SU-DHL-6 (cell line): ENCODE measurements at regions not wholly inside any gene's neighbourhood (a gene's known extent, or its start where the extent isn't known, plus 50 kb on each side); places are given as distances from the start of the nearest gene placed in this dataset.

Source experiments
- H2AFZ ChIP-seq: fragments of 200-600 bp; sonication (generic); 2 replicates; pipeline ENCODE4 v1.6.1; 2014; ENCODE audit warnings: low read depth, mild to moderate bottlenecking, moderate library complexity, mixed read lengths, antibody characterized with exemption, low read length; ENCODE audit not compliant: severe bottlenecking
- H3F3A ChIP-seq: fragments of 200-600 bp; shearing (Covaris generic); 2 replicates; pipeline ENCODE4 v1.6.0; 2016; ENCODE audit warnings: antibody characterized with exemption, mild to moderate bottlenecking; ENCODE audit not compliant: insufficient read depth
- H3K27ac ChIP-seq: fragments of 200-600 bp; sonication (generic); 2 replicates; pipeline ENCODE4 v1.5.1; 2016; ENCODE audit warnings: low read depth, mild to moderate bottlenecking, low read length, moderate library complexity, mixed read lengths
- H3K27me3 ChIP-seq: fragments of 200-600 bp; sonication (generic), shearing (Covaris generic); 2 replicates; pipeline ENCODE4 v1.6.0; 2014; ENCODE audit warnings: mild to moderate bottlenecking, low read length
- H3K36me3 ChIP-seq: fragments of 200-600 bp; sonication (generic); 2 replicates; pipeline ENCODE4 v1.6.1; 2014; ENCODE audit warnings: mild to moderate bottlenecking, low read length, mixed read lengths
- H3K4me2 ChIP-seq: fragments of 300-600, 200-600 bp; shearing (Covaris generic), sonication (generic); 2 replicates; pipeline ENCODE4 v1.6.0; 2014; ENCODE audit warnings: low read length, low read depth, mild to moderate bottlenecking; ENCODE audit not compliant: poor library complexity, severe bottlenecking
- H3K4me3 ChIP-seq: fragments of 200-600 bp; sonication (generic); 2 replicates; pipeline ENCODE4 v1.5.1; 2014; ENCODE audit warnings: antibody characterized with exemption, low read length, mild to moderate bottlenecking, mixed read lengths; ENCODE audit not compliant: insufficient read depth, poor library complexity, severe bottlenecking
- H3K79me2 ChIP-seq: fragments of 200-600 bp; sonication (generic); 2 replicates; pipeline ENCODE4 v1.6.1; 2014; ENCODE audit warnings: mild to moderate bottlenecking, low read length, moderate library complexity; ENCODE audit not compliant: insufficient read depth
- H3K9ac ChIP-seq: fragments of 200-600 bp; sonication (generic); 2 replicates; pipeline ENCODE4 v1.7.0; 2014; ENCODE audit warnings: mild to moderate bottlenecking, low read length
- H3K9me2 ChIP-seq: fragments of 200-600 bp; sonication (generic); replicated peaks from 2 replicates; pipeline ENCODE4 v1.6.1; 2014; ENCODE audit warnings: low read length; ENCODE audit not compliant: insufficient read depth
- H3K9me3 ChIP-seq: fragments of 200-600 bp; sonication (generic); 2 replicates; pipeline ENCODE4 v1.6.1; 2014; ENCODE audit warnings: low read length, mixed read lengths; ENCODE audit not compliant: insufficient read depth
- H4K20me1 ChIP-seq: fragments of 200-600 bp; sonication (generic); 2 replicates; pipeline ENCODE4 v1.6.1; 2014; ENCODE audit warnings: low read depth, mild to moderate bottlenecking, antibody characterized with exemption, low read length, moderate library complexity, mixed read lengths
- EZH2phosphoT487 ChIP-seq: fragments of 200-600 bp; sonication (generic), shearing (Covaris generic); conservative IDR thresholded peaks from 2 replicates; pipeline ENCODE4 v1.6.1; 2018; ENCODE audit warnings: mild to moderate bottlenecking, antibody characterized with exemption, low read length, moderate library complexity, mixed read lengths
- TF ChIP-seq, protein P1 (sequence below): fragments of 200-600 bp; sonication (generic); IDR thresholded peaks from one replicate; pipeline ENCODE4 v1.5.1; 2017; ENCODE audit warnings: antibody characterized with exemption, mild to moderate bottlenecking, low read length, moderate library complexity; ENCODE audit not compliant: insufficient read depth, poor library complexity, severe bottlenecking

GRCh38 chr17:36844601-36845000 lies 92.7 kb upstream of the LHX1 start:
- Histone ChIP-seq H3K27me3 (no peaks in the 10 kb centered on the region), H3K4me3 (no peak overlapping the region), H3K9me3 (no peaks in the 10 kb centered on the region), H3K4me2 (no peak overlapping the region), H3K27ac (no peak overlapping the region), H3F3A (no peaks in the 10 kb centered on the region), H3K9ac (no peak overlapping the region), H2AFZ (no peak overlapping the region), H3K36me3 (no peaks in the 10 kb centered on the region), H4K20me1 (no peaks in the 10 kb centered on the region), H3K9me2 (no peaks in the 10 kb centered on the region), H3K79me2 (no peaks in the 10 kb centered on the region)
- no peak for TF ChIP-seq EZH2phosphoT487
- TF ChIP-seq, protein P1, sequence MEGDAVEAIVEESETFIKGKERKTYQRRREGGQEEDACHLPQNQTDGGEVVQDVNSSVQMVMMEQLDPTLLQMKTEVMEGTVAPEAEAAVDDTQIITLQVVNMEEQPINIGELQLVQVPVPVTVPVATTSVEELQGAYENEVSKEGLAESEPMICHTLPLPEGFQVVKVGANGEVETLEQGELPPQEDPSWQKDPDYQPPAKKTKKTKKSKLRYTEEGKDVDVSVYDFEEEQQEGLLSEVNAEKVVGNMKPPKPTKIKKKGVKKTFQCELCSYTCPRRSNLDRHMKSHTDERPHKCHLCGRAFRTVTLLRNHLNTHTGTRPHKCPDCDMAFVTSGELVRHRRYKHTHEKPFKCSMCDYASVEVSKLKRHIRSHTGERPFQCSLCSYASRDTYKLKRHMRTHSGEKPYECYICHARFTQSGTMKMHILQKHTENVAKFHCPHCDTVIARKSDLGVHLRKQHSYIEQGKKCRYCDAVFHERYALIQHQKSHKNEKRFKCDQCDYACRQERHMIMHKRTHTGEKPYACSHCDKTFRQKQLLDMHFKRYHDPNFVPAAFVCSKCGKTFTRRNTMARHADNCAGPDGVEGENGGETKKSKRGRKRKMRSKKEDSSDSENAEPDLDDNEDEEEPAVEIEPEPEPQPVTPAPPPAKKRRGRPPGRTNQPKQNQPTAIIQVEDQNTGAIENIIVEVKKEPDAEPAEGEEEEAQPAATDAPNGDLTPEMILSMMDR = no peak

GRCh38 chr17:36845916-36846315 lies 91.4 kb upstream of the LHX1 start:
- Histone ChIP-seq H3K9ac (no peak overlapping the region), H2AFZ (no peak overlapping the region), H3K27me3 (no peaks in the 10 kb centered on the region), H3K79me2 (no peaks in the 10 kb centered on the region), H3K9me3 (no peaks in the 10 kb centered on the region), H3K4me2 (no peak overlapping the region), H4K20me1 (no peaks in the 10 kb centered on the region), H3K36me3 (no peaks in the 10 kb centered on the region), H3K27ac (no peak overlapping the region), H3K4me3 (no peak overlapping the region), H3F3A (no peaks in the 10 kb centered on the region), H3K9me2 (no peaks in the 10 kb centered on the region)
- TF ChIP-seq, protein P1 = no peak
- no peak for TF ChIP-seq EZH2phosphoT487

- Histone ChIP-seq H4K20me1 (no peaks in the 10 kb centered on the region), H2AFZ (no peak overlapping the region), H3F3A (no peaks in the 10 kb centered on the region), H3K4me3 (no peak overlapping the region), H3K9me2 (no peaks in the 10 kb centered on the region), H3K27ac (no peak overlapping the region), H3K9ac (no peak overlapping the region), H3K79me2 (no peaks in the 10 kb centered on the region), H3K27me3 (no peaks in the 10 kb centered on the region), H3K36me3 (no peaks in the 10 kb centered on the region), H3K4me2 (no peak overlapping the region), H3K9me3 (no peaks in the 10 kb centered on the region)
- TF ChIP-seq, protein P1 = no peak
- no peak for TF ChIP-seq EZH2phosphoT487
Observed at GRCh38 chr17:36846410-36847292, 90.6 kb upstream of the LHX1 start.
